Endothelial cell (in vitro differentiated cells): ENCODE measurements at regions not wholly inside any gene's neighbourhood (a gene's known extent, or its start where the extent isn't known, plus 50 kb on each side); places are given as distances from the start of the nearest gene placed in this dataset.

ENCODE experiments used
- DNase-seq: peaks from one replicate; pipeline ENCODE4 v3.0.0; 2021; ENCODE audit warnings: low spot score
- H3K27ac Mint-ChIP-seq: one replicate; pipeline ENCODE4 v1.8.0; 2021; ENCODE audit warnings: mixed read lengths, inconsistent platforms; ENCODE audit not compliant: unreplicated experiment
- H3K27me3 Mint-ChIP-seq: one replicate; pipeline ENCODE4 v1.8.0; 2021; ENCODE audit warnings: mild to moderate bottlenecking, moderate library complexity, mixed read lengths, inconsistent platforms; ENCODE audit not compliant: unreplicated experiment
- H3K36me3 Mint-ChIP-seq: one replicate; pipeline ENCODE4 v1.8.0; 2021; ENCODE audit warnings: mild to moderate bottlenecking, low read depth, mixed read lengths, inconsistent platforms; ENCODE audit not compliant: unreplicated experiment
- H3K4me1 Mint-ChIP-seq: one replicate; pipeline ENCODE4 v1.8.0; 2021; ENCODE audit warnings: mild to moderate bottlenecking, mixed read lengths, inconsistent platforms; ENCODE audit not compliant: unreplicated experiment
- H3K4me3 Mint-ChIP-seq: one replicate; pipeline ENCODE4 v1.8.0; 2021; ENCODE audit warnings: mild to moderate bottlenecking, mixed read lengths, inconsistent platforms; ENCODE audit not compliant: unreplicated experiment
- H3K9me3 Mint-ChIP-seq: one replicate; pipeline ENCODE4 v1.8.0; 2021; ENCODE audit warnings: mixed read lengths, inconsistent platforms; ENCODE audit not compliant: unreplicated experiment
- TF ChIP-seq, protein P1 (sequence below): fragments of 200-600 bp; sonication (generic); IDR thresholded peaks from one replicate; pipeline ENCODE4 v1.5.0; 2021; ENCODE audit warnings: antibody characterized with exemption; ENCODE audit not compliant: unreplicated experiment

DNA sequence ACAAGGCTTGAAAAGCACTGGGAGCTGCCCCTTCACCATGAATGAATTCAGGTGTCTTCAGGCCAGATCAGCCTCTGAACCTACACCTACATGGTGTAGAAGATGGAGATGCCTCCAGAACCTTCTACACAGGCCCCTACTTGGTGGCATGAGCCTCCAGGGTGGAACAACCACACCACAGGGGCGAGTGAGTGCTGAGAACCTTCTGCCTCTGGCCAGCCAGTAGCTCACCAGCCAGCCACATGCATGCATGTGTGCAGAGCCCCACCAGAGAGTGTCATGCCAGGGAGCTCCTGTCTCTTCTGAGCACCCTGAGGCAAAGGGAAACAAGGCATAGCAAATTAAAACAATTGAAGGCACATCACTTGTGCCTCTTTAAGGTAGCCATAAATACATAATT, 161.8 kb upstream of the TOPAZ1 start:
- Mint-ChIP-seq H3K9me3 (no peaks in the 10 kb centered on the region), H3K4me1 (no peaks in the 10 kb centered on the region), H3K27ac (no peak overlapping the region), H3K36me3 (no peaks in the 10 kb centered on the region), H3K27me3 (peaks cover 2% of the 10 kb centered on the region), H3K4me3 (no peak overlapping the region)
- TF ChIP-seq, protein P1, sequence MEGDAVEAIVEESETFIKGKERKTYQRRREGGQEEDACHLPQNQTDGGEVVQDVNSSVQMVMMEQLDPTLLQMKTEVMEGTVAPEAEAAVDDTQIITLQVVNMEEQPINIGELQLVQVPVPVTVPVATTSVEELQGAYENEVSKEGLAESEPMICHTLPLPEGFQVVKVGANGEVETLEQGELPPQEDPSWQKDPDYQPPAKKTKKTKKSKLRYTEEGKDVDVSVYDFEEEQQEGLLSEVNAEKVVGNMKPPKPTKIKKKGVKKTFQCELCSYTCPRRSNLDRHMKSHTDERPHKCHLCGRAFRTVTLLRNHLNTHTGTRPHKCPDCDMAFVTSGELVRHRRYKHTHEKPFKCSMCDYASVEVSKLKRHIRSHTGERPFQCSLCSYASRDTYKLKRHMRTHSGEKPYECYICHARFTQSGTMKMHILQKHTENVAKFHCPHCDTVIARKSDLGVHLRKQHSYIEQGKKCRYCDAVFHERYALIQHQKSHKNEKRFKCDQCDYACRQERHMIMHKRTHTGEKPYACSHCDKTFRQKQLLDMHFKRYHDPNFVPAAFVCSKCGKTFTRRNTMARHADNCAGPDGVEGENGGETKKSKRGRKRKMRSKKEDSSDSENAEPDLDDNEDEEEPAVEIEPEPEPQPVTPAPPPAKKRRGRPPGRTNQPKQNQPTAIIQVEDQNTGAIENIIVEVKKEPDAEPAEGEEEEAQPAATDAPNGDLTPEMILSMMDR: no peak
- DNase-seq: no peak

DNA sequence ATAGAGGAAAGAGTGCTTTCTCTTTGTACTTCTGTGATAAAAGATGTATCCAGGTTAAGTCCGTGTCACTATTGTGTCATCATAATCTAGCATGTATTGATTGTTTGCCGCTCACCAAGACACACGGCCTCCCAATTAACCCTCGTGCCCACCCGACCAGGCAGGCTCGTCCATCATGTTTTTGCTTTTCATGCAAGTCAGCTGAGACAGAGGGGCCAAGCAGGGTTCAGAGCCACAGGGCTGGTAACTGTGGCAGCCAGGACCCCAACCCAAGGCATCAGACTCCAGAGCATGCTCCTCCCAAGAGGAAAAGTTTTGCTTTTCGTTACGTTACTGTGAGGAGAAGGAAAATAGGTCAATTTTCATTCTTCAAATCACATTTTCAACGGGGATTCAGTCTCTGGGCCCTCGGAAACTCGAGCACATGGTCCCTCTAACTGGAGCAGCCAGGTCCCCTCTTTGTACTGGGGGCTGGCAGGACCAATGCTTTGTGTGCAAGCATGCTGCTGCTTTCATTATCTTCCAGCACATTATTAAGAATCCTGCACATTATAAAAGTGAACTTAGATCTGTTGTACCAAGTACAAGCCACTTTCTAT, 161.1 kb upstream of the TOPAZ1 start:
- TF ChIP-seq, protein P1: no peak
- Mint-ChIP-seq H3K4me1 (no peaks in the 10 kb centered on the region), H3K4me3 (no peak overlapping the region), H3K9me3 (no peaks in the 10 kb centered on the region), H3K27ac (no peak overlapping the region), H3K27me3 (peaks cover 2% of the 10 kb centered on the region), H3K36me3 (no peaks in the 10 kb centered on the region)
- DNase-seq: no peak

DNA sequence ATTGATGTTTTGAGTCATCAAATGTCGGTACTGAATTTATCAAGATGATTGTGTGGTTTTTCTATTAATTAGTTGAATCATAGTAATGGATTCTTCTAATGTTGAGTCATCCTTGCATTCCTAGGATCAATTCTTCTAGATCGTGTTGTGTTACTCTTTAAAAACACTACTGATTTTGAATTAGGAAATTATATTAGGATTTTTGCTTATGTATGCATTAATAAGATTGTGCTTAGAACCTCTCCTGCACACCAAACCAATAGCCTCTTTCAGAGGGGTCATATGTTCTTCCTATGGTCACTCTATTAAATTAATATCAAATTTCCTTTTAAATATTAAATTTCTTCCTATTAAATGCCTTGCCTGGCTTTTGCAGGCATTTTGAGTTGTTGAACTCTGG, 151.7 kb upstream of the TOPAZ1 start:
- DNase-seq: no peak
- Mint-ChIP-seq H3K4me3 (no peak overlapping the region), H3K9me3 (no peaks in the 10 kb centered on the region), H3K36me3 (no peaks in the 10 kb centered on the region), H3K27me3 (no peaks in the 10 kb centered on the region), H3K4me1 (no peaks in the 10 kb centered on the region), H3K27ac (no peak overlapping the region)
- TF ChIP-seq, protein P1: no peak

DNA sequence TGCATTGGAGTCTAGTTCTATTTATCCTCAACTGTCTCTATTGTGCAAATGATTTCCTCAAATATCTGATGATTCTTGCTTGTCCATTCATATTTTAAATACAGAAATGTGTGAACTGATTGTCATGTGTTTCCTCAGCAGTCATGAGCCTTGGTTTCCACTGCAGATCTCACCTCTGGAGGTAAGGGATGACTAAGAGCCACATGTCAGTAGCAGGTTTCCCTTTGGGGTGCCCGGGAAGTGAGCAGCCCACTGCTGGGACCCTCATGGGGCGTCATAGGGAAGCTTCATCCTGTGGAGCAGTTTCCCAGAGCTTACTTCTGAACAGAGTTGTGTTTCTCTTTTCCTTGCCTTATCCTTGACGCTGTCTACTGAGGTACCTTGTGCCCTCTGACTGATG, 149.2 kb upstream of the TOPAZ1 start:
- Mint-ChIP-seq H3K27me3 (no peaks in the 10 kb centered on the region), H3K4me3 (no peak overlapping the region)

DNA sequence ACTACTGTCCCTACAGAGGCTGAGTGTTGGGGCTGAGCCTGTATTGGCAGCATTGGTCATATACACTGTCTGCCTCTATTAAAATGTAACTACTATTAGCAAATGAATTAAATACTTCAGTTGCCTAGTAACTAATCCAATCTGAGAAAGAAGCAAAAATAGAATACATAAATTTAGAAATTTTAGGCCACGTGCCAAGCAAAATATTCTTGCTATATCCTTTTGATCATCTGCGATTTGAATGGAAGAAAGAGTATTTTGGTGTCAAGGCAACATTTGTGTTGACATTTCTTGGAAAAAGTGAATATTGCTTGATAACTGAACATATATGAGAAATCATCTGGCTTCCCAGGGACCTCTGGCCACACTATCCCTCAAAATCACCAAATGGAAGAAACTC, 148.2 kb upstream of the TOPAZ1 start:
- no peaks in the 10 kb centered on the region for H3K9me3 Mint-ChIP-seq
- no peaks in the 10 kb centered on the region for H3K27me3 Mint-ChIP-seq
- no peaks in the 10 kb centered on the region for H3K4me1 Mint-ChIP-seq
- no peak for DNase-seq
- H3K4me3 Mint-ChIP-seq: no peak overlapping the region
- H3K27ac Mint-ChIP-seq: no peak overlapping the region
- H3K36me3 Mint-ChIP-seq: no peaks in the 10 kb centered on the region
- TF ChIP-seq, protein P1: no peak

More for the DNA sequence above, 149.2 kb upstream of the TOPAZ1 start:
- H3K27ac Mint-ChIP-seq: no peak overlapping the region
- no peaks in the 10 kb centered on the region for H3K9me3 Mint-ChIP-seq
- TF ChIP-seq, protein P1: no peak
- H3K4me1 Mint-ChIP-seq: no peaks in the 10 kb centered on the region
- no peaks in the 10 kb centered on the region for H3K36me3 Mint-ChIP-seq
- no peak for DNase-seq
